HAP-1 (cell line): ENCODE measurements at regions not wholly inside any gene's neighbourhood (a gene's known extent, or its start where the extent isn't known, plus 50 kb on each side); places are given as distances from the start of the nearest gene placed in this dataset.

Source experiments
- DNase-seq, 2 experiments: peaks; one replicate each; pipeline ENCODE4 v3.0.0-alpha.2; 2016 to 2020; ENCODE audit warnings: low spot score in 2 of 2
- H3K27me3 ChIP-seq: fragments of 250-450 bp; sonication (Bioruptor Pico); 2 replicates; pipeline ENCODE4 v1.5.1; 2020; ENCODE audit warnings: low read depth, mild to moderate bottlenecking, moderate library complexity
- H3K36me3 ChIP-seq: fragments of 250-450 bp; sonication (Bioruptor Pico); replicated peaks from 2 replicates; pipeline ENCODE4 v1.5.1; 2020; ENCODE audit warnings: mild to moderate bottlenecking
- H3K4me1 ChIP-seq: fragments of 250-450 bp; sonication (Bioruptor Pico); 2 replicates; pipeline ENCODE4 v1.5.1; 2020; ENCODE audit warnings: mild to moderate bottlenecking
- H3K4me3 ChIP-seq: fragments of 250-450 bp; sonication (Bioruptor Pico); 2 replicates; pipeline ENCODE4 v1.5.1; 2020; ENCODE audit warnings: mild to moderate bottlenecking, moderate library complexity
- H3K9me3 ChIP-seq: fragments of 250-450 bp; sonication (Bioruptor Pico); 2 replicates; pipeline ENCODE4 v1.5.1; 2020; ENCODE audit warnings: mild to moderate bottlenecking, moderate library complexity
- in situ Hi-C: fragments of 300-500 bp; cut with MboI; formaldehyde crosslinking; loops from 3 replicates; pipeline ENCODE4 v1.14.3; 2020; ENCODE audit warnings: low sequenced_read_pairs, inconsistent platforms, mixed read lengths

- DNase-seq, result no peak
- in situ Hi-C loops, result no loop called here
- Histone ChIP-seq H3K4me3 (no peak overlapping the region), H3K27me3 (no peaks in the 10 kb centered on the region), H3K4me1 (no peaks in the 10 kb centered on the region), H3K9me3 (no peaks in the 10 kb centered on the region), H3K36me3 (no peaks in the 10 kb centered on the region; the same call in 1 of the 2 replicates)
Observed at GRCh38 chr10:7029672-7030071, 381.2 kb downstream of the SFMBT2 start.

- H3K27me3 ChIP-seq, result no peaks in the 10 kb centered on the region
- no peaks in the 10 kb centered on the region for H3K9me3 ChIP-seq
- H3K4me1 ChIP-seq, result no peaks in the 10 kb centered on the region
- no peaks in the 10 kb centered on the region; the same call in 1 of the 2 replicates for H3K36me3 ChIP-seq
- DNase-seq, result no peak
- in situ Hi-C loops, result no loop called here
- no peak overlapping the region for H3K4me3 ChIP-seq
Observed at GRCh38 chr10:7028809-7029166, 382.0 kb downstream of the SFMBT2 start.

GRCh38 chr10:7027913-7028808 is 382.7 kb downstream of the SFMBT2 start:
- no peak for DNase-seq
- Histone ChIP-seq H3K27me3 (no peaks in the 10 kb centered on the region), H3K9me3 (no peaks in the 10 kb centered on the region), H3K4me1 (no peaks in the 10 kb centered on the region), H3K36me3 (no peaks in the 10 kb centered on the region; the same call in 1 of the 2 replicates), H3K4me3 (no peak overlapping the region)
- in situ Hi-C loops, result no loop called here

GRCh38 chr10:7027237-7027912 is 383.5 kb downstream of the SFMBT2 start:
- no peak for DNase-seq
- no peaks in the 10 kb centered on the region for H3K4me1 ChIP-seq
- in situ Hi-C loops, result no loop called here
- H3K36me3 ChIP-seq, result no peaks in the 10 kb centered on the region; the same call in 1 of the 2 replicates
- no peaks in the 10 kb centered on the region for H3K9me3 ChIP-seq
- no peaks in the 10 kb centered on the region for H3K27me3 ChIP-seq
- H3K4me3 ChIP-seq, result no peak overlapping the region

GRCh38 chr10:7026818-7027217 is 384.0 kb downstream of the SFMBT2 start:
- no peaks in the 10 kb centered on the region for H3K36me3 ChIP-seq
- no peaks in the 10 kb centered on the region for H3K27me3 ChIP-seq
- no peaks in the 10 kb centered on the region for H3K9me3 ChIP-seq
- H3K4me3 ChIP-seq, result no peak overlapping the region
- no peaks in the 10 kb centered on the region for H3K4me1 ChIP-seq
- no peak for DNase-seq
- in situ Hi-C loops, result no loop called here

- Histone ChIP-seq H3K4me3 (no peak overlapping the region), H3K36me3 (no peaks in the 10 kb centered on the region), H3K9me3 (no peaks in the 10 kb centered on the region), H3K27me3 (no peaks in the 10 kb centered on the region), H3K4me1 (no peaks in the 10 kb centered on the region)
- DNase-seq, result no peak
- in situ Hi-C loops, result no loop called here
Observed at GRCh38 chr10:7025296-7025695, 385.5 kb downstream of the SFMBT2 start.

- no peaks in the 10 kb centered on the region for H3K27me3 ChIP-seq
- no peaks in the 10 kb centered on the region for H3K36me3 ChIP-seq
- no peak overlapping the region for H3K4me3 ChIP-seq
- in situ Hi-C loops, result no loop called here
- DNase-seq, result no peak
- H3K4me1 ChIP-seq, result no peaks in the 10 kb centered on the region; the same call in 1 of the 2 replicates
- no peaks in the 10 kb centered on the region for H3K9me3 ChIP-seq
Observed at GRCh38 chr10:7015457-7015856, 395.4 kb downstream of the SFMBT2 start.

- Histone ChIP-seq H3K4me3 (no peak overlapping the region), H3K9me3 (no peaks in the 10 kb centered on the region), H3K27me3 (no peaks in the 10 kb centered on the region), H3K4me1 (no peaks in the 10 kb centered on the region; the same call in 1 of the 2 replicates), H3K36me3 (no peaks in the 10 kb centered on the region)
- no peak for DNase-seq
- in situ Hi-C loops, result no loop called here
Observed at GRCh38 chr10:7014721-7015120, 396.1 kb downstream of the SFMBT2 start.

GRCh38 chr10:7011994-7012393 is 398.8 kb downstream of the SFMBT2 start:
- no peaks in the 10 kb centered on the region for H3K27me3 ChIP-seq
- no peak for DNase-seq
- H3K9me3 ChIP-seq, result no peaks in the 10 kb centered on the region
- H3K4me1 ChIP-seq, result no peaks in the 10 kb centered on the region; the same call in 1 of the 2 replicates
- no peak overlapping the region for H3K4me3 ChIP-seq
- in situ Hi-C loops, result no loop called here
- H3K36me3 ChIP-seq, result no peaks in the 10 kb centered on the region

GRCh38 chr10:7008645-7009044 is 402.2 kb downstream of the SFMBT2 start:
- Histone ChIP-seq H3K27me3 (no peaks in the 10 kb centered on the region), H3K4me3 (no peak overlapping the region), H3K36me3 (no peaks in the 10 kb centered on the region), H3K4me1 (peaks cover 3% of the 10 kb centered on the region; the same call in 1 of the 2 replicates), H3K9me3 (no peaks in the 10 kb centered on the region)
- no peak for DNase-seq
- in situ Hi-C loops, result no loop called here

GRCh38 chr10:7007600-7008190 is 403.1 kb downstream of the SFMBT2 start:
- in situ Hi-C loops, result no loop called here
- no peaks in the 10 kb centered on the region for H3K36me3 ChIP-seq
- no peaks in the 10 kb centered on the region for H3K9me3 ChIP-seq
- no peaks in the 10 kb centered on the region for H3K27me3 ChIP-seq
- H3K4me3 ChIP-seq, result no peak overlapping the region
- DNase-seq, result no peak
- peaks cover 11% of the 10 kb centered on the region for H3K4me1 ChIP-seq

- no peaks in the 10 kb centered on the region for H3K9me3 ChIP-seq
- H3K27me3 ChIP-seq, result no peaks in the 10 kb centered on the region
- in situ Hi-C loops, result no loop called here
- H3K4me1 ChIP-seq, result peaks cover 11% of the 10 kb centered on the region
- no peak for DNase-seq
- no peaks in the 10 kb centered on the region for H3K36me3 ChIP-seq
- no peak overlapping the region for H3K4me3 ChIP-seq
Observed at GRCh38 chr10:7006566-7006965, 404.3 kb downstream of the SFMBT2 start.

GRCh38 chr10:7003831-7004395 is 406.9 kb downstream of the SFMBT2 start:
- Histone ChIP-seq H3K36me3 (no peaks in the 10 kb centered on the region), H3K9me3 (no peaks in the 10 kb centered on the region), H3K4me1 (peaks cover 18% of the 10 kb centered on the region), H3K27me3 (no peaks in the 10 kb centered on the region), H3K4me3 (no peak overlapping the region)
- DNase-seq, result no peak
- in situ Hi-C loops, result no loop called here

GRCh38 chr10:7000061-7000460 is 410.8 kb downstream of the SFMBT2 start:
- H3K9me3 ChIP-seq, result no peaks in the 10 kb centered on the region
- in situ Hi-C loops, result no loop called here
- H3K27me3 ChIP-seq, result no peaks in the 10 kb centered on the region
- no peak for DNase-seq
- peaks cover 18% of the 10 kb centered on the region for H3K4me1 ChIP-seq
- H3K36me3 ChIP-seq, result no peaks in the 10 kb centered on the region
- H3K4me3 ChIP-seq, result no peak overlapping the region
